HG03139 (cell line): ENCODE measurements at regions not wholly inside any gene's neighbourhood (a gene's known extent, or its start where the extent isn't known, plus 50 kb on each side); places are given as distances from the start of the nearest gene placed in this dataset.

ENCODE experiments used
- ATAC-seq: cut with Tn5 transposase; IDR thresholded peaks from one replicate; pipeline ENCODE4 v1.9.1; 2021; ENCODE audit not compliant: unreplicated experiment

DNA sequence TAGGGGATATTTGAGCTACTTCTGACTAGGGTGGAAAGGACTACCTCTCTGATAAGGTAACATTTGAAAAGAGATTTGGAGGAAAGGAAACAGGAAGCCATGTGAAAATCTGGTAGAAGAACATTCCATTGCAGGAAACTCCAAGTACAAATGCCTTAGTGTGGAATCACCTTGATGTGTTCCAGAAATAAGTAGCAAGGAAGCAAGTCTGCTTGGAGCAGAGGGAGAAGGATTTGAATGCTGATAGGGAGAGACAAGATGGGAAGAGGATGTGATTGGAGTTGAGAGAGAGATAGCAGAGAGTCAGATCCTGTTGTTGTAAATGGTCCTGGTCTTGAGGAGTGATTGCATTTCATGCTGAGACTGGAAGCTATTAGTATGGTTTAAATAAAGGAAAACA, 335.1 kb upstream of the DCBLD2 start:
- ATAC-seq: no peak

DNA sequence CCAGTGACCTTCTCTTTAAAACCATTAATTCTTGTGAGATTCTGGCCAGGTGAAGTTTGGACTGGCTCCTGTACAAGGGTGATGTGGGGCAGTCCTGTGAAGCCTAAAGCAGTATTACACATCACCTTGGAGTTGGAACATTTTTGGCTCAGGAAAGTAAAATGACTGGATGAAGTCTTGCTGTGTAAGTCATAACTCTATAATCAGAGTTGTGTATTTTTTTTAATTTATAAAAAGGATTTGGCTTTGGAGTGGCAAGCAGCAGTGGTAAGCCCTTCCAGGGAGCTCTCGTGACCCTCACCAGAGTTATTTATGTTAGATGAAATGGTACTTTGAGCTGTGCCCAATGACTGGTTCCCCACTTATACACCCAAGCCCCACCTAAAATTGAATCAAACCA, 331.2 kb upstream of the DCBLD2 start:
- no peak for ATAC-seq

DNA sequence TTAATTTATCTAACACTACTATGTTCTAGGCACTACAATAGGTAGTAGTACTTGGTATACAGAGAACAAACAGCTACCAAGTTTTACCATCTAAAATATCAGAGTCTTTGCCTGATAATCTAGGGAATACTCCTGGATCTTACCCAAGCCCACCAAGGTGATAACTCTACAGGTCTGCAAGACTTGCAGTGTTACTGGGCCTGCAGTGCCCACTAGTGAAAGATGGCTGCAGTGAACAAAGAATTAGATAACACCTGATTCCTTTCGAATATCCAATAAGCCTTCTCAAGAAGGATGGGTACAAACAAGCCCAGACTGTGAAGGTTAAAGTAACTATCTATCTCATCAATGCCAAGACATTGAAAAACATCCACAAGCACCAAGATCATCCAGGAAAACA, 317.0 kb upstream of the DCBLD2 start:
- no peak for ATAC-seq

DNA sequence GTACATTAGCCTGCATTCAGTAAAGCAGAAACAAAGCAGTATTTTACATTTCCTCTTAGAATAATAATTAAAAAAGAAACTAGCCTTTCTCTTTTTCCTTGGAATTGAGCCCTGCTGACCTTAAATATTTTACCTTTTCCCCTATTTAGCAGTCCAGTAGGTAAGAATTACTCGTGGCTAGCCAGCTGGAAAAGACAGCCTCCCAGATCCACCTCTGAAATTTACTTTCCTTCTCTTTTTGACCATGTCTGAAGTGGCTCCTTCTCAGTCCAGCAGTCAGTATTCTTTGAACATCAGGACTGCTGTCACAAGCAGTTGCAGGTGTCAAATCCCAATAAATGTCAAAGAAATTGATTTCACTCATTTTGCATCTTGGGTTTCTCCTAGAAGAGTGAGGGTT, 311.5 kb upstream of the DCBLD2 start:
- ATAC-seq: no peak

DNA sequence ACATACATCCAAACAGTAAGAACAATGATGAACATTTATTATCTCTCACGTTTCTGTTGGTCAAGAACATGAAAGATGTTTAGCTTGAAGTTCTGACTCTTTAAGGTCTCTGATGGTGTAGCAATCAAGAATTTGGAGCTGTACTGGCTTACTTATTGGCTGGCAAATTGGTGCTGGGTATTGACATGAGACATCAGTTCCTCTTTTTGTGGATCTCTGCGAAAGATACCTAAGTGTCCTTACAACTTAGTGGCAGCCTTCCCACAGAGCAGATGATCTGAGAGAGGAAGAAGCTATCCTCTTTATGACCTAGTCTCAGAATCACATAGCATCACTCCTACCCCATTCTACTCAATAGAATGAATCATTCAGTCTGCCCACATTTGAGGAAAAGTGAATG, 309.8 kb upstream of the DCBLD2 start:
- no peak for ATAC-seq

DNA sequence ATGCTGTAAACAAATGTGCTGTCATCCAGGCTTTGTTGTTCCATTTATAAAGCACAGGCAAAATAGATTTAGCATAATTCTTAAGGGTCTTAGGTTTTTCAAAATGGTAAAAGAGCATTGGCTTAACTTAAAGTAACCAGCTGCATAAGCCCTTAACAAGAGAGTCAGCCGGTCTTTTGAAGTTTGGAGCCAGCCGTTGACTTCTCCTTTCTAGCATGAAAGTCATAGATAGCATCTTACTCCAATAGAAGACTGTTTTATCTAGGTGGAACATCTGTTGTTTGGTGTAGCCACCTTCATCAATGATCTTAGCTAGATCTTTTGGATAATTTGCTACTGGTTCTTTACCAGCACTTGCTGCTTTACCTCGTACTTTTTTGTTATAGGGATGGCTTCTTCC, 297.5 kb upstream of the DCBLD2 start:
- ATAC-seq: no peak

DNA sequence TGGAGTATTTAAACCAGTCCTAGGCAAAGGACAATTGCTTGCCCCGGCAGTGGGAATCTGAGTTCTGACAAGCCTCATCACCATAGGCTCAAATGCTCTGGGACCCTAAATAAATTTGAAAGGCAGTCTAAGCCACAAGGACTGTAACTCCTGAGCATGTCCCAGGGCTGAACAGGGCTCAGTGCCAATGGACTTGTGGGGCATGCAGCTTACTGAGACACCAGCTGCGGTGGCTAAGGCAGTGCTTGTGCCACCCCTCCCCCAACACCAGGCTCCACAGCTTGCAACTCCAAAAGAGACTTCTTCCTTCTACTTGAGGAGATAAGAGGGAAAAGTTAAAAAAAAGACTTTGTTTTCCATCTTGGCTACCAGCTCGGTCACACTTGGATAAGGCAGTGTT, 289.7 kb upstream of the DCBLD2 start:
- ATAC-seq: no peak

DNA sequence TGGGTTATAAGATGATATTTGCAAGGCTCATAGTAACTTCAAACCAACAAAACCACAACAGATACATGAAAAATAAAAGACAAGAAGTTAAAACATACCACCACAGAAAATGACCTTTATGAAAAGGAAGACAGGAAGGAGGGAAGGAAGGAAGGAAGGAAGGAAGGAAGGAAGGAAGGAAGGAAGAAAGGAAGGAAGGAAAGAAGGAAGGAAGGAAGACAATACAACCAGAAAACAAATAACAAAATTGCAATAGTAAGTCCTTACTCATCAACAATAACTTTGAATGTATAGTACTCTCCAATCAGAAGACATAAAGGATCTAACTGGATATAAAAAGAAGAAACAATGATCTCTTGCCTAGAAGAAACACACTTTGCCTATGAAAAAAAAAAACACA, 287.4 kb upstream of the DCBLD2 start:
- ATAC-seq: no peak

DNA sequence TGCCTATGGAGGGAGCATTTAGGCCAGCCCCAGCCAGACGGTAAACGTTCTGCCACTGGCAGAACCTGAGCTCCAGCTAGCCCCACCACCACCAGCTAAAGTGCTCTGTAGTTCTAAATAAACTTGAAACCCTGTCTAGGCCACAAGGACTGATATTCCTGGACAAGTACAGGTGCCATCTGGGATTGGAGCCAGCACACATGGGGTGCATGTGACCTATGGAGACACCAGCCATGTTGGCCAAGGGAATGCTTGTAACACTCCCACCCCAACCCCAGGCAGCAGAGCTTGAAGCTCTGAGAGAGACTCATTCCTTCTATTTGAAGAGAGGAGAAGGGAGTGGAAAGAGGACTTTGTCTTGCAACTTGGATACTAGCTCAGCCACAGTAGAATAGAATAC, 284.5 kb upstream of the DCBLD2 start:
- no peak for ATAC-seq

DNA sequence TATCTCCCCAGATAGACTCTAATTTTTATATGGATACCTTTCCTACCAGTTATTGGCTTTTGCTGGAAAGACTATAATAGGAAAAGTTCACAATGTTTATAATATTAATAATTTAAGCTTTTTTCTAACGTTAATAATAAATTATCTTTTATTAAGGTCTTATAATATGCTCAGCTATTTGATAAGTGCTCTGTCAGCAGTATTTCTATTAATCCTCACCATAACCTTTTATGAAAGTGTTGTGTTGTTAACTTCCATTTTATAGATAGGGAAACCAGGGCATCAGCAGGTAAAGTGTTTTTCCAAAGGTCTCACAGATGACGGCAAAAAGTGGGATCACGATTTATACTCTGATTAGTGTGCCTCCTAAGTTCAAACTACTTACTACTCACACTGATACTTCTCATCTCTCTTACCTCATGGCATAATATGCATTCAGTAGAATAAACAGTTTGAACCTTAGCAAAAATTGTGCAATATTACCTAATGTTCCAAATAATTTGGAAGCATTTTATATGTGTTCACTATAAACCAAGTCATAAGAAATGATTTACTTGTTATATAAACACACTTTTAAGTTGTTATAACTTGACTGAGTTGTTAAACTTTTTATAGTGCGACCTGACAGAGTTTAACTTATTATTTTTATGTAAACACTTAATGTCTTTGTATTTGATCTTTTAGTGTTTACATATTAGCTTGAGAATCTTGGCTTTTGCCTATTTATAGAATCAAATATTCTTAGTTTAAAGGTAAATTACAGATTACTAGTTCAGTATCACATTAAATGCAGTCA, 274.9 kb upstream of the DCBLD2 start:
- no peak for ATAC-seq

DNA sequence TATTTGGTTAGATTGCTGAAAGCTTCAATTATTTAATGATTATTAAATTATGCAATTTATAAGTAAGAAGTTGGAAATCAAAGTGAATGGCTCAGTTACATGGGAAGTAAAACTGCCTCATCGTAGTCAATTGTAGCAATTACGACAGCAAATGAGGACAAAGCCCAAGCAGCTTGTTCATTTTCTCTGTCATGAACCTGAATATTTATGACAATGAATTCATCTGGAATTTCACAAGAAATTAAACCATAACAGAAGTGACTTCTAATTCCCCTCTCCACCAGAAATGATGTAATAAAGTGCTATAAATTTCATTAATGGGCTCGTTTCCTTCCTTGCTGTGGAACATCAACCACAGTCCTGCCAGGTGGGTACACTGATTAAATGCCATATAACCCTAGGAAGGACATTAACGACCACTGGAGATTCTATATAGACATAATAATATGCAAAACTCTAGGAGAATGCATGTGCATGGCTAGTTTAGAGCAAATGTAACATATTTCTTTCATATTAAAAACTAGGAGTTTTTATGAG, 273.8 kb upstream of the DCBLD2 start:
- ATAC-seq: no peak

DNA sequence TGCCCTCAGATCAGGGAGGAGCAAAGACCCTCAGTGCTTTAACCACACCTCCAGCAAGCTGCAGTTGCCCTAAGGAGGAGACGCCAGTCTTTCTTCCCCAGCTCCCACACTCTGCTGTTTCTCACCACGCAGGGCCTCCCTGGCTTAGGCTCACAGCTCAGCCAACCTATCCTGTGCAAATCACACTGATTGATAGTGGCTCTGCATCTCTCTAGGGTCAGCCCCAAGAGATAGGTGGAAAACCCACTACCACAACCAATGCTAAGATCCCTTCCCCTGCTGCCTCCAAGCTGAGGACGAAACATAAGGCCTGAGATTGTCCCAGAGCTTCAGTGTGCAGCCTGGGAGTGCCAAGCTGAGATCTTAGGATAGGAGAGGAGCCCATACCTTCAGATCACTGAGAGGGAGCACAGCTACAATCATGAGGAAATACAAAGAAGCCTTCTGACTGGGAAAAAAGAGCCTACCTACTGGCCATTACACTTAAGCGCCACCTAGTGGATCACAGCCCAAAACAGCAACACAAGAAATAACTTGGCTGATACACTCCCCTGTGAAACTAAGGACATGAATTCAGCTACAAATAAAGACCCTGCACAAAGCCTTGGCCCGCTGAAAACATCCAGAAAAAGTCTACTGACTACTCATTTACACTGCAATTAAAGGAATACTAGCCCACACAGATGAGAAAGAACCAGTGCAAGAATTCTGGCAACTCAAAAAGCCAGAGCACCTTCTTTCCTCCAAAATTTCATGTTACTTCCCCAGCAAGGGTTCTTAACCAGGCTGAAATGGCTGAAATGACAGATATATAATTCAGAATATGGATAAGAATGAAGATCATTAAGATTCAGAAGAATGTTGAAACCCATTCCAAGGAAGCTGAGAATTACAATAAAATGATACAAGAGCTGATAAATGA, 271.5 kb upstream of the DCBLD2 start:
- ATAC-seq: no peak

DNA sequence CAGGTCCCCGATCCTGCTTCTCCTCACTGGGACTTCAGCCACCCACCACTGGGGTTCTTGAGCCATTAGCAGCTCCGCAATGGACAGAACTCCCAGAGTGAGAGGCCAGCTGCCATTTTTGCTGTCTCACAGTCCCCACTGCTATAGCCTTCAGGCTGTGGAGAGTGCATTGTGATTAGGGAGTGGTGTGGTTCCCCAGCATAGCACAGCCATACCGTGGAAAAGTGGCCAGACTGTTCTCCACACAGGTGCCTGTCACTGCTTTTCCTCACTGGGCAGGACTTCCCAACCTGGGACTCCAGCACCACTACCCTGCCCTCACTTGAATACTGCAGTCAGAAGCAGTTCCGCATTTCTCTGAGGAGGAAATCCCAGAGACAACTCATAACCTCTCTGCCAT, 270.3 kb upstream of the DCBLD2 start:
- no peak for ATAC-seq

DNA sequence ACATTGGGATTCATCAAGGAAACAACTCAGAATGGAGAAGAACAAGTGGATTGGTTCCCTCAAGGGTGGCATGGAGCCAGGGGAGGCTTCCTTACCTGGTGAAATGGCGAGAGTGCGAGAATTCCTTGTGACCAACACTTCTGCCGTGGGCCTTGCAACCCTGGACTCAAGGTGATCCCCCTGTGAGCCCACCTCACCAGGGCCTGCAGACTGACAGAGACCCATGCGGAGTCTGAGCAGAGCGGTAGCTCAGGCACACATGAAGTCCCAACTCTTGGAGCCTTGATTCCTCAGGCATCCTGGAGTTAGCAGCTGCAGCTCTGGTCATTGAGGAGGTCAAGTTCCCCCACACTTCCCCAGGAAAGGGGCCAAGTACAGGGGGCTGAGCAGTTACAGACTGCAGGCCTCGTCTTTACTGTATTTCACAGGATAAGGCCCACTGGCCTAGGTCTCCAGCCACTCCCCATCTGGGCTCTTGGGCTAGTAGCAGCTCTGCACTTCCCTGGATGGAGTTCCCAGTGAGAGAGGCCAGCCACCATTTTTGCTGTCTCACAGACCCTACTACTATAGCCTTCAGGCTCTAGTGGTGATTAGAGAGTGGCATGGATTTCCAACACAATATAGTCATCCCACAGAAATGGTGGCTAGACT, 269.5 kb upstream of the DCBLD2 start:
- no peak for ATAC-seq

DNA sequence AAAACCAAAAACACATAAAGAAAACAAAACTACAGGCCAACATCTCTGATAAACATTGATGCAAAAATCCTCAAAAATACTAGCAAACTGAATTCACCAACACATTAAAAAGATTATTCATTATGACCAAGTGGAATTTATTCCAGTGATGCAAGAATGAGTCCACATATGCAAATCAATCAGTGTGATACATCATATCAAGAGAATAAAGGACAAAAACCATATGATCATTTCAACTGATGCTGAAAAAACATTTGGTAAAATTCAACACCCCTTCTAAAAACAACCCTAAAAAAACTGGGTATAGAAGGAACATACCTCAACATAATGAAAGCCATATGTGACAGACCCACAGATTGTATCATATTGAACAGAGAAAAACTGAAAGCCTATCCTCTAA, 265.6 kb upstream of the DCBLD2 start:
- ATAC-seq: no peak

DNA sequence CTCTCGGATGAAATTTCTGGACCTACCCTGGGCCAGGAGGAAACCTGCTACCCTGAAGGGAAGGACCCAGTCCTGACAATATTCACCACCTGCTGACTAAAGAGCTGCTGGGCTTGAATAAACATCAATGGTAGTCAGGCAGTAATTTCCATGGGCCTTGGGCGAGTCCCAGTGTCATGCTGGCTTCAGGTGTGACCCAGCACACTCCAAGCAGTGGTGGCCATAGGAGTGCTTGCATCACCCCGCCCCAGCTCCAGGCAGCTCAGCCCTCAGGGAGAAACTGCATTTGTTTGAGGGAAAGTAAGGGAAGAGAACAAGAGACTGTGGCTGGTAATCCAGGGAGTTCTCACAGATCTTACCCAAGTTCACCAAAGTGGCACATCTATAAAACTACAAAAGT, 261.8 kb upstream of the DCBLD2 start:
- ATAC-seq: no peak

DNA sequence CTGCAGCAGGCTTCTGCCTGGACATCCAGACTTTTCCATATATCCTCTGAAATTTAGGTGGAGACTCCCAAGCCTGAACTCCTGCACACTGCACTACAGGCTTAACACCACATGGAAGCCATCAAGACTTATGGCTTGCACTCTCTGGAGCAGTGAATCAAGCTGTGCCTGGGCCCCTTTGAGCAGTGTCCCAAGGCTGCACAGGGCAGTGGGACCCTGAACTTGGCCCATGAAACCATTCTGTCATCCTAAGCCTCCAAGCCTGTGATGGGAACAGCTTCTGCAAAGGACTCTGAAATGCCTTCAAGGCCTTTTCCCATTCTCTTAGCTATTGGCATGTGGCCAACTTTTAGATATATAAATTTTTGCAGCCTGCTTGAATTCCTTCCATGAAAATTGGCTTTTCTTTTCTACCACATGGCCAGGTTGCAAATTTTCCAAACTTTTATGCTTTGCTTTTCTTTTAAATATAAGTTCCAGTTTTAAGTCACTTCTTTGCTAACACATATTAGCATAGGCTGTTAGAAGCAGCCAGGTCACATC, 257.8 kb upstream of the DCBLD2 start:
- no peak for ATAC-seq

DNA sequence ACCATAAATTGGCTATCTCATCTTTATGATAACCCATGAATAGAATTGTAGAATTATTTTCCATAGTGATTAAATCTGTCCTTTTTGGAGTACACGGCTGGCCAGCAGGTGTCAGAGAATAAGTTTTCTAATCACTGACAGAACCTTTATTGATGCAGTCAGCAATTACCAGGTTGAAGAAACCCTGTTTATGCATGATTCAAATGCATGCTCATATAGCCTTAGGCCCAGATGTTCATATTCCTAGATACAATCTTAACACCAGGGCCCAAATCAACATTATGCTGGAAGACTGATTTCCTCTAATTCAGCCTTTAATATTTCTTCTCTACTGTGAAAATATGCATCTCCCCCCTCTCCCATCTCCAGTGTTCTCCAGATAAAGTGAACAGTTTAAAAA, 243.5 kb upstream of the DCBLD2 start:
- ATAC-seq: no peak

DNA sequence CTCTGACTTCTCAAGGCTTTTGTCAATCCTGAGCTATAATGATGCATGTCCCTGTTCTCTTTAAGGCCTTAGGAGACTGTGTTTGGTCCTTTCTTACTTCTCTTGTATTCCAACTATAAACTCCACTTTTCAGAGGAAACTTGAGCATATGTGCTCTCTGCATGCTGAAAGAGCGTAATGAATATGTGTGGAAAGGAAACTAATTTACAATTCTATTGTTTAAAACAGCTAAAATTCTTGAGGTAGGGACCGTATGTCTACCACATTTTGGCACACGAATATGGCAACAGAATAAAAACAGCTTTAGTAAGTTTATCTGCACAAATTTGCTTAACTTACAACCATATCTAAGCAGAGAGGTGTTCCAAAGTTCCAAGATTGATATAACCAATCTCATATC, 242.0 kb upstream of the DCBLD2 start:
- ATAC-seq: no peak

DNA sequence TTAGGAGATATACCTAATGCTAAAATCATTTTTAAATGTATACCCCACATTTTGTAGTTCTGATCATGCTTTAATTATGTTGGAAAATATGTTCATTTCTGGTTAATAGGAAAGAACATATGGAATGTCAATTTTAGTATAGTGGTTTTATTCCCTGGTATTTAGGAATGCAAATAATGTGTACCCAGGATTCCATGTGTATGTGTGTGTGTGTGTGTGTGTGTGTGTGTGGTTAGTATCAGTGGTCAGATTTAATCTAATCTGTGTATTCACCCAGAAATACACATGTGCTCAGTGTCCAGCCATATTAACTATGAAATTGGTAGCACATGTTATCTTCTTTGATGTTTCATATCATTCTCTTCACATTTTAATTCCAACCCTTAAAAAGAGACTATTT, 233.5 kb upstream of the DCBLD2 start:
- no peak for ATAC-seq

DNA sequence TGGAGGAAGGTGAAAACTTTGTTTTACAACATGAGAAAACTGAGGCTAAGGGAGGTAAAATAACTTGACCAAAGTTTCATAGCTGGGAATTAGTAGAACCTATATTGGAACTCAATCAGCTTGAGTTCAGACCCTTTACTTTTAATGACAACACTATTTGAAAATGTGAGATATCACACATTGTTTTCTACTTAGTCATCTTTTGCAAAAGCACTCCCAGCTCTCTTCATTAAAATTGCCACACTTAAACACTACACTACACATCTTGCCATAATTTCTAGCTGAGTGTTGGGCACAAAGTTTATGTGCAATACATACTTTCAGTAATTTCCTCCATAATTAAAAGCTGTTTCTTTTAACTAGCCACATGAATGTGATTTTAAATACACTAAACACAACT, 230.4 kb upstream of the DCBLD2 start:
- ATAC-seq: no peak
